K562 (cell line): ENCODE measurements at regions not wholly inside any gene's neighbourhood (a gene's known extent, or its start where the extent isn't known, plus 50 kb on each side); places are given as distances from the start of the nearest gene placed in this dataset.
A peak's percentile ranks its signal among the peaks of the same experiment; 100 is the strongest.

Experiments
- FOXA1 ChIP-seq: fragments of 450-650 bp; IDR thresholded peaks from 2 replicates; pipeline ENCODE4 v1.6.1; 2016; ENCODE audit warnings: mild to moderate bottlenecking, borderline replicate concordance
- HNRNPK ChIP-seq: fragments of 200-400 bp; formaldehyde crosslinking; IDR thresholded peaks from one replicate; pipeline ENCODE4 v1.6.1; 2018; ENCODE audit warnings: mild to moderate bottlenecking, low read depth, low read length; ENCODE audit not compliant: poor library complexity, severe bottlenecking
- JUNB ChIP-seq: fragments of 450-650 bp; formaldehyde crosslinking; conservative IDR thresholded peaks from 2 replicates; pipeline ENCODE4 v1.4.0; 2020; ENCODE audit warnings: mild to moderate bottlenecking
- KDM2B ChIP-seq: fragments of 250-450 bp; sonication (Bioruptor Pico); IDR thresholded peaks from 2 replicates; pipeline ENCODE4 v1.8.0; 2021; ENCODE audit warnings: mild to moderate bottlenecking, moderate library complexity
- NFE2 ChIP-seq: IDR thresholded peaks from 2 replicates; pipeline ENCODE4 v1.6.1; 2014; ENCODE audit warnings: antibody characterized with exemption, low read depth
- PML ChIP-seq: IDR thresholded peaks from 2 replicates; pipeline ENCODE4 v1.6.1; 2012; ENCODE audit warnings: low read length, inconsistent platforms
- PRPF4 ChIP-seq: fragments of 200-400 bp; formaldehyde crosslinking; IDR thresholded peaks from one replicate; pipeline ENCODE4 v1.6.1; 2017; ENCODE audit warnings: low read length, low read depth, mild to moderate bottlenecking; ENCODE audit not compliant: insufficient read depth, poor library complexity, severe bottlenecking
- PURB ChIP-seq: sonication (generic); formaldehyde crosslinking; IDR thresholded peaks from 2 replicates; pipeline ENCODE4 v1.9.0; 2021; ENCODE audit warnings: low read depth, mild to moderate bottlenecking, missing genetic modification reagents
- ZFP30 ChIP-seq: fragments of 250-450 bp; sonication (Bioruptor Pico); IDR thresholded peaks from 2 replicates; pipeline ENCODE4 v1.8.0; 2022; ENCODE audit warnings: moderate library complexity, mild to moderate bottlenecking, inconsistent platforms, borderline replicate concordance
- ZNF217 ChIP-seq: sonication (generic); formaldehyde crosslinking; IDR thresholded peaks from 2 replicates; pipeline ENCODE4 v1.8.0; 2022; ENCODE audit warnings: mild to moderate bottlenecking, missing genetic modification reagents
- ZNF24 ChIP-seq: fragments of 450-650 bp; IDR thresholded peaks from 2 replicates; pipeline ENCODE4 v1.6.1; 2016
- ZNF280A ChIP-seq: fragments of 450-650 bp; IDR thresholded peaks from 2 replicates; pipeline ENCODE4 v1.6.1; 2018; ENCODE audit warnings: mild to moderate bottlenecking, low read depth; ENCODE audit not compliant: partially characterized antibody
- ZNF561 ChIP-seq: fragments of 450-650 bp; formaldehyde crosslinking; conservative IDR thresholded peaks from 2 replicates; pipeline ENCODE4 v1.4.0; 2020; ENCODE audit warnings: mild to moderate bottlenecking, moderate library complexity
- ZNF707 ChIP-seq: fragments of 250-450 bp; sonication (Bioruptor Pico); conservative IDR thresholded peaks from 2 replicates; pipeline ENCODE4 v1.8.0; 2022; ENCODE audit warnings: inconsistent platforms, mild to moderate bottlenecking, moderate library complexity
- ZNF778 ChIP-seq: fragments of 450-650 bp; formaldehyde crosslinking; IDR thresholded peaks from 2 replicates; pipeline ENCODE4 v1.4.0; 2020; ENCODE audit warnings: mild to moderate bottlenecking, moderate library complexity

DNA sequence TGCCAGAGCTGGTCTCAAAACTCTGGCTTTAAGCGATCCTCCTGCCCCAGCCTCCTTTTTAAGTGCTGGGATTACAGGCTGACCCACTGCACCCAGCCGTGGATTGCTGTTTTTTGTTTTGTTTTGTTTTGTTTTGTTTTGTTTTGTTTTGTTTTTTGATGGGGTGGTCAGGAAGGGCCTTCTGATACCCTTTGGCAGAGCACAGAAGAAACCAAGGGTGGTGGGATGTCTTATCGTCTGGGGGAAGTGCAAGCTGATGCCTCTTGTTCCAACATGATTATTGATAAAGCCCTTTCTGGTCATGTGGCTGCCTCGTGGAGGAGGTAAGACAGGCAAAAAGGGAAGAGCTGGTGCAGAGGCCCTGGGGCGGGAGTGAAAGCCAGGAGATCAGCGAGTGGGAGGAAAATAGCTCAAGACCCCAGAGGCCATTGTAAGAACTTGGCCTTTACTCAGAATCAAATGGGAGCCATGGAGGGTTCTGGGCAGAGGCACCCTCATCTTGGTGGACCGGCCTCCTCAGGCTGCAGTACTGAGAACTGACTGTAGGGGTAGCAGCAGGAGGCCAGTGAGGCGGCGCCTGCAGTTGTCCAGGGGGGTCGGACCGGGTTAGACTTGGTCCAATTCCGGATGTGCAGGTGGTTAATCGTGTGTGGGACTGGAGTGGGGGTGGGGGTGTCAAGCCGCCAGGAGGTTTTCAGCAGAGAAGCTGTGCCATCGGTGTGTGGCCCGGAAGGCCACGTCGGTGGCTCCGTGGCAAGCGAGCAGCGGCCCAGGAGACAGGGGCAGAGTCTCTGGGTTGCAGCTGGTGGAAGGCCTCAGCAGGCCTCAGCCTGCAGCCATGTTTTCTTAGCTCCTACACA lies 84.4 kb upstream of the GSE1 start (continued):
- TF ChIP-seq NFE2 (no peak), ZNF217 (CRISPR knock-in tag) (no peak), ZNF707 (no peak), KDM2B (CRISPR knock-in tag) (no peak), ZNF778 (CRISPR knock-in tag) (no peak), JUNB (CRISPR knock-in tag) (no peak), ZNF561 (CRISPR knock-in tag) (no peak), PRPF4 (no peak), PML (no peak), HNRNPK (no peak), FOXA1 (no peak), ZNF24 (0 out of 2 replicates have a peak, but pooled peaks have one; percentile 31), ZNF280A (no peak), PURB (no peak), ZFP30 (CRISPR knock-in tag) (no peak)
